ENCODE measurements at regions not wholly inside any gene's neighbourhood (a gene's known extent, or its start where the extent isn't known, plus 50 kb on each side); places are given as distances from the start of the nearest gene placed in this dataset.

- Histone ChIP-seq H3K27me3 (no peaks in the 10 kb centered on the region), H3K4me1 (no peaks in the 10 kb centered on the region), H3K9me3 (no peaks in the 10 kb centered on the region), H3K27ac (no peak overlapping the region), H3K4me3 (no peak overlapping the region), H3K36me3 (no peaks in the 10 kb centered on the region)
- ATAC-seq (ENCODE audit: low FRiP score in 2 of 2) (no peak), DNase-seq (peak in 1 of 2 donors; percentile 45)
- no peak for TF ChIP-seq CTCF (IDR thresholded peaks at IDR 0.05)
- no peak for TF ChIP-seq EP300 (IDR thresholded peaks at IDR 0.05)
- WGBS, 2 donors = 67 to 73% methylated on average over 6 to 7 of the region's 7 CpGs
These were observed 61.6 kb upstream of the PRR23C start for GRCh38 chr3:139106013-139106932.

- H3K27ac ChIP-seq = no peak overlapping the region
- peaks cover 0 to 4% (median 0%) of the 10 kb centered on the region in 4 donors for H3K4me1 ChIP-seq
- no peaks in the 10 kb centered on the region for H3K27me3 ChIP-seq
- ATAC-seq (ENCODE audit: low FRiP score in 2 of 2) = no peak
- DNase-seq = peak in 1 of 2 donors; percentile 33
- TF ChIP-seq POLR2A (IDR thresholded peaks at IDR 0.05) (no peak), CTCF (IDR thresholded peaks at IDR 0.05) (no peak), POLR2AphosphoS5 (IDR thresholded peaks at IDR 0.05) (no peak), EP300 (IDR thresholded peaks at IDR 0.05) (no peak)
- 79% methylated on average over 13 of the region's 13 CpGs for WGBS, 2 donors
- no peaks in the 10 kb centered on the region for H3K9me3 ChIP-seq
- no peaks in the 10 kb centered on the region for H3K36me3 ChIP-seq
- no peak overlapping the region for H3K4me3 ChIP-seq
These were observed 62.9 kb upstream of the PRR23C start for GRCh38 chr3:139107424-139108252.

GRCh38 chr3:139108253-139108969 lies 63.7 kb upstream of the PRR23C start:
- peaks cover 0 to 4% (median 0%) of the 10 kb centered on the region in 4 donors for H3K4me1 ChIP-seq
- DNase-seq = no peak
- no peaks in the 10 kb centered on the region for H3K27me3 ChIP-seq
- TF ChIP-seq EP300 (IDR thresholded peaks at IDR 0.05) (no peak), CTCF (IDR thresholded peaks at IDR 0.05) (no peak), POLR2AphosphoS5 (IDR thresholded peaks at IDR 0.05) (no peak), POLR2A (IDR thresholded peaks at IDR 0.05) (no peak)
- H3K9me3 ChIP-seq = no peaks in the 10 kb centered on the region
- no peak overlapping the region for H3K4me3 ChIP-seq
- 90 to 95% methylated on average over 3 to 4 of the region's 4 CpGs for WGBS, 2 donors
- H3K27ac ChIP-seq = no peak overlapping the region
- H3K36me3 ChIP-seq = no peaks in the 10 kb centered on the region
- no peak for ATAC-seq (ENCODE audit: low FRiP score in 2 of 2)

GRCh38 chr3:139109271-139109670 lies 64.6 kb upstream of the PRR23C start:
- TF ChIP-seq POLR2AphosphoS5 (IDR thresholded peaks at IDR 0.05) (no peak), CTCF (IDR thresholded peaks at IDR 0.05) (no peak), POLR2A (IDR thresholded peaks at IDR 0.05) (no peak), EP300 (IDR thresholded peaks at IDR 0.05) (no peak)
- H3K9me3 ChIP-seq = no peaks in the 10 kb centered on the region
- H3K4me3 ChIP-seq = no peak overlapping the region
- no peak overlapping the region for H3K27ac ChIP-seq
- H3K4me1 ChIP-seq = peaks cover 0 to 4% (median 0%) of the 10 kb centered on the region in 4 donors
- 80% methylated on average over 5 of the region's 5 CpGs; no CpG with 5 or more reads in 1 of the 2 donors for WGBS, 2 donors
- DNase-seq = no peak
- ATAC-seq (ENCODE audit: low FRiP score in 2 of 2) = no peak
- H3K27me3 ChIP-seq = no peaks in the 10 kb centered on the region
- no peaks in the 10 kb centered on the region for H3K36me3 ChIP-seq

All from upper lobe of left lung (tissue), 6 donors.